Immature natural killer cell (primary cell): ENCODE measurements at regions not wholly inside any gene's neighbourhood (a gene's known extent, or its start where the extent isn't known, plus 50 kb on each side); places are given as distances from the start of the nearest gene placed in this dataset.
"Not testable (repeated sequence)": the region's sequence is repeated elsewhere in the genome, so short reads cannot be mapped to it uniquely, and the experiment has no call there.

Experiments
- DNase-seq, 3 donors: peaks; one replicate each; pipeline ENCODE4 v3.0.0; 2022; ENCODE audit warnings: mixed read lengths in 1 of 3
- H3K27ac Mint-ChIP-seq, 6 donors: one replicate each; pipeline ENCODE4 v1.8.0; 2020; ENCODE audit warnings: mixed read lengths in 6 of 6, mild to moderate bottlenecking in 5 of 6, inconsistent platforms in 4 of 6, moderate library complexity in 3 of 6
- H3K27me3 Mint-ChIP-seq, 3 donors: one replicate each; pipeline ENCODE4 v1.8.0; 2020 to 2021; ENCODE audit warnings: low read depth in 3 of 3, mild to moderate bottlenecking in 3 of 3, mixed read lengths in 3 of 3, moderate library complexity in 3 of 3, inconsistent platforms in 1 of 3
- H3K36me3 Mint-ChIP-seq, 3 donors: one replicate each; pipeline ENCODE4 v1.8.0; 2020; ENCODE audit warnings: mixed read lengths in 3 of 3, inconsistent platforms in 2 of 3, mild to moderate bottlenecking in 2 of 3
- H3K4me1 Mint-ChIP-seq, 2 donors: one replicate each; pipeline ENCODE4 v1.8.0; 2020; ENCODE audit warnings: inconsistent platforms in 2 of 2, mild to moderate bottlenecking in 2 of 2, mixed read lengths in 2 of 2, moderate library complexity in 1 of 2
- H3K4me3 Mint-ChIP-seq, 5 donors: one replicate each; pipeline ENCODE4 v1.8.0; 2020; ENCODE audit warnings: mild to moderate bottlenecking in 5 of 5, mixed read lengths in 5 of 5, inconsistent platforms in 3 of 5, moderate library complexity in 3 of 5
- H3K9me3 Mint-ChIP-seq, 6 donors: one replicate each; pipeline ENCODE4 v1.8.0; 2020; ENCODE audit warnings: mild to moderate bottlenecking in 6 of 6, mixed read lengths in 6 of 6, inconsistent platforms in 4 of 6, moderate library complexity in 3 of 6

DNA sequence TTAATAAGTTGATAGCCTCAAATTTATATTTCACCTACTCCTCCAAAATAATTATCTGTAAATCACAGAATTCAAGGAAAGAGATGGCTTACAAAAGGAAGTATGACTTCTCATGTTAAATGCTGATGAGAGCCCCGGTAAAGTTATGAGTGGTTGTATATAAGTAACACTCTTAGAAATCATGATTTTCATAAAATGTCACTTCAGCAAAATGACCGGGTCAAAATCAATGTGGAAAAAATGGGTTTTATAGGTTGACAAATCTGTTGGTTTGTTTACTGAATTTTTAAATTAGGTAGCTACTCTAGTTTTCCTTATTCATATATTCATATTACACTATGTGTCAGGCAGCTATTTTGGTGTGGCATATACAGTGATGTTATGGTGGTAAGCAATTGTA, 1131.0 kb downstream of the TAF11L14 start:
- Mint-ChIP-seq H3K27me3 (peaks cover 0 to 2% (median 0%) of the 10 kb centered on the region in 3 donors), H3K9me3 (no peaks in the 10 kb centered on the region), H3K36me3 (no peaks in the 10 kb centered on the region), H3K4me1 (no peaks in the 10 kb centered on the region), H3K4me3 (no peak overlapping the region), H3K27ac (no peak overlapping the region)
- no peak for DNase-seq

DNA sequence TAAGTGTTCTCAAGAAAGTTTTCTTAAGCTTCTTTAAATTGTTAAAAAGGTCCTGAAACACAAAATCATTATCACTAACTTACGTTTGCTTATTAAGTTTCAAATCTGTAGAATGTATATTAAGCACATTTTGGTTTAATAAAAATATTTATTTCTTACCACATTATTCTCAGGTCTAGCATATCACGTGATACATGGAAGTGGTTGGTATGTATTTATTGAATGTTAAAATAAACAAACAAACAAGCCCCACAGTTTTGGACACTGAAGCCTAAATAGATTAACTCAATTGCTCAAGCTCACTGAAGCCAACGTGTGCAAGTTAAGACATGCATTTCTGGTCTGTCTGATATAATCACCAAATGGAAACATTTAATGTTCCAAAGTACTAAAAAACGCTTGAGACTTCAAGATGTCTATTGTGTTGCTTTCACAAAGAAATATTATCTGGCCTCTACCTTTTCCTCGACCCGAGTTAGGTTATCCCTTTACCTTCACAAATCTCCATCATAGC, 1136.9 kb downstream of the TAF11L14 start:
- Mint-ChIP-seq H3K4me3 (no peak overlapping the region), H3K4me1 (no peaks in the 10 kb centered on the region), H3K9me3 (no peaks in the 10 kb centered on the region), H3K36me3 (no peaks in the 10 kb centered on the region), H3K27me3 (peaks cover 0 to 2% (median 2%) of the 10 kb centered on the region in 3 donors), H3K27ac (no peak overlapping the region)
- DNase-seq = no peak

- no peak overlapping the region for H3K27ac Mint-ChIP-seq
- H3K27me3 Mint-ChIP-seq = peaks cover 2 to 4% (median 2%) of the 10 kb centered on the region in 3 donors
- H3K4me3 Mint-ChIP-seq = no peak overlapping the region
- H3K9me3 Mint-ChIP-seq = no peaks in the 10 kb centered on the region
- H3K36me3 Mint-ChIP-seq = no peaks in the 10 kb centered on the region
- no peaks in the 10 kb centered on the region for H3K4me1 Mint-ChIP-seq
- no peak for DNase-seq
Observed at GRCh38 chr5:18772475-18772874, 1138.2 kb downstream of the TAF11L14 start.

DNA sequence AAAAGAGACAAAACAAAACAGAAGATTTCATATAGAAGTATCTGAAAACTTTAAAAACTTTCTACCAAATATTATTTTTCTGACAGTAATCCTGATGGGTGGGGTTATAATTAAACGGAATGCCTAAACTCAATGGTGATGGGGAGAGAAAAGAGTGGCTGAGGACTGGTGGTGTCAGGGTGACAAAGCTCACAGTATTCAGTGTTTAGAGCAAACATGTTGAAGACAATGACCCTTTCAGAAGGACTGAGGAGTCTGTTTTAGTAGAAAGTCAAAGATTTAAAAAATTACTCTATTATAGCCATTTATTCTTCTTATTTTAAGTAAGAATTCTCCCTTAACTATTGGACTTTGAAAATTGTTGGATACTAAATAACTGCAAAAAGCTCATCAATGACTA, 1144.0 kb downstream of the TAF11L14 start:
- no peaks in the 10 kb centered on the region for H3K36me3 Mint-ChIP-seq
- peaks cover 0 to 2% (median 0%) of the 10 kb centered on the region in 6 donors for H3K9me3 Mint-ChIP-seq
- no peaks in the 10 kb centered on the region for H3K4me1 Mint-ChIP-seq
- DNase-seq = no peak
- no peak overlapping the region for H3K27ac Mint-ChIP-seq
- H3K4me3 Mint-ChIP-seq = no peak overlapping the region
- peaks cover 0 to 4% (median 0%) of the 10 kb centered on the region in 3 donors for H3K27me3 Mint-ChIP-seq

GRCh38 chr5:18789218-18789998, 1155.1 kb downstream of the TAF11L14 start:
- no peak overlapping the region for H3K27ac Mint-ChIP-seq
- H3K9me3 Mint-ChIP-seq = no peaks in the 10 kb centered on the region
- no peak overlapping the region for H3K4me3 Mint-ChIP-seq
- H3K4me1 Mint-ChIP-seq = peaks cover 2 to 10% of the 10 kb centered on the region in 2 donors
- peaks cover 1 to 2% (median 2%) of the 10 kb centered on the region in 3 donors for H3K27me3 Mint-ChIP-seq
- no peak for DNase-seq
- H3K36me3 Mint-ChIP-seq = no peaks in the 10 kb centered on the region

GRCh38 chr5:18792145-18792544, 1157.9 kb downstream of the TAF11L14 start:
- no peak overlapping the region for H3K27ac Mint-ChIP-seq
- H3K36me3 Mint-ChIP-seq = no peaks in the 10 kb centered on the region
- DNase-seq = no peak
- H3K4me1 Mint-ChIP-seq = peaks cover 2 to 10% of the 10 kb centered on the region in 2 donors
- no peak overlapping the region for H3K4me3 Mint-ChIP-seq
- peaks cover 0 to 3% (median 0%) of the 10 kb centered on the region in 6 donors for H3K9me3 Mint-ChIP-seq
- H3K27me3 Mint-ChIP-seq = peaks cover 0 to 2% (median 1%) of the 10 kb centered on the region in 3 donors

DNA sequence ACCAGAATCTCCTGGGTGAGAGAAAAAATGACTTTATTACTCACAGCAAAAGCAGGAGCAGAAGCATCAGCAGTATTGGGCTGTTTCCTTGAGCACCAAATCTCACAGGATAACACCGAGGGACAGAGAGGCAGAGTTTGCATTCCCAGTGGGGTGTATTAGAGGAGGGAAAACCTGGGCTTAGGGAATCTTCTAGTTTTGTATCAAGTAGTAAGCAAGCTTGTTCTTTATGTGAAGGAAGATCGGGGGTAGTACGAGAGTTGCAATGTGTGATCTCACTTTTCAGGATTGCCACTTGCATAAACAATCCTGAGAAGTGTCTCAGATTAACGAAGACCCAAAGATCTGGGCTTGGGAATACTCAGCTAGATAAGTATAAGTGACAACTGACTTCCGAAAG, 1163.0 kb downstream of the TAF11L14 start:
- H3K4me3 Mint-ChIP-seq = no peak overlapping the region
- H3K9me3 Mint-ChIP-seq = peaks cover 0 to 4% (median 1%) of the 10 kb centered on the region in 6 donors
- no peak for DNase-seq
- no peaks in the 10 kb centered on the region for H3K4me1 Mint-ChIP-seq
- H3K27ac Mint-ChIP-seq = no peak overlapping the region
- peaks cover 1 to 4% (median 2%) of the 10 kb centered on the region in 3 donors for H3K27me3 Mint-ChIP-seq
- no peaks in the 10 kb centered on the region for H3K36me3 Mint-ChIP-seq

- no peak for DNase-seq
- peaks cover 0 to 4% (median 1%) of the 10 kb centered on the region in 6 donors for H3K9me3 Mint-ChIP-seq
- no peaks in the 10 kb centered on the region for H3K36me3 Mint-ChIP-seq
- no peak overlapping the region for H3K27ac Mint-ChIP-seq
- H3K27me3 Mint-ChIP-seq = peaks cover 1 to 2% (median 2%) of the 10 kb centered on the region in 3 donors
- no peak overlapping the region for H3K4me3 Mint-ChIP-seq
- H3K4me1 Mint-ChIP-seq = no peaks in the 10 kb centered on the region
Observed at GRCh38 chr5:18798058-18798457, 1163.8 kb downstream of the TAF11L14 start.

- Mint-ChIP-seq H3K4me1 (no peaks in the 10 kb centered on the region), H3K9me3 (peaks cover 0 to 4% (median 1%) of the 10 kb centered on the region in 6 donors), H3K27ac (no peak overlapping the region), H3K27me3 (peaks cover 0 to 2% (median 2%) of the 10 kb centered on the region in 3 donors), H3K4me3 (no peak overlapping the region), H3K36me3 (no peaks in the 10 kb centered on the region)
- no peak for DNase-seq
Observed at GRCh38 chr5:18799482-18800128, 1165.3 kb downstream of the TAF11L14 start.

DNA sequence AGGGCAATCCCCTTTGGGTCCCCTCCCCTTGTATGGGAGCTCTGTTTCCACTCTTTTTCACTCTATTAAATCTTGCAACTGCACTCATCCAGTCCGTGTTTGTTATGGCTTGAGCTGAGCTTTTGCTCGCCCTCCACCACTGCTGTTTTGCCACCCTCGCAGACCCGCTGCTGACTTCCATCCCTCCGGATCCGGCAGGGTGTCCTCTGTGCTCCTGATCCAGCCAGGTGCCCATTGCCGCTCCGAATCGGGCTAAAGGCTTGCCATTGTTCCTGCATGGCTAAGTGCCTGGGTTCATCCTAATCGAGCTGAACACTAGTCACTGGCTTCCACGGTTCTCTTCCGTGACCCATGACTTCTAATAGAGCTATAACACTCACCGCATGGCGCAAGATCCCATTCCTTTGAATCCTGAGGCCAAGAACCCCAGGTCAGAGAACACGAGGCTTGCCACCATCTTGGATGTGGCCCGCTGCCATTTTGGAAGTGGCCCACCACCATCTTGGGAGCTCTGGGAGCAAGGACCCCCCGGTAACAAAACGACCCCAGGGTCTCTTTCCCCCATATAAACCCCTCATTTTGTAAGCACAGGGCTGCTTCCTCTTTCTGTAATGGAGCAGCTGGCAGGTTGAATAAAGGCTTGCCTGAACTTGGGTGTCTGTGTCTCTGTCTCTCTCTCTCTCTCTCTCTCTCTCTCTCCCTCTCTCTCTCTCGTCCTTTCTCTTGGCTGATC, 1166.2 kb downstream of the TAF11L14 start:
- H3K4me3 Mint-ChIP-seq = no peak overlapping the region
- H3K4me1 Mint-ChIP-seq = no peaks in the 10 kb centered on the region
- DNase-seq = no peak
- H3K9me3 Mint-ChIP-seq = peaks cover 0 to 4% (median 1%) of the 10 kb centered on the region in 6 donors
- H3K27me3 Mint-ChIP-seq = peaks cover 0 to 2% (median 2%) of the 10 kb centered on the region in 3 donors
- no peaks in the 10 kb centered on the region for H3K36me3 Mint-ChIP-seq
- no peak overlapping the region for H3K27ac Mint-ChIP-seq

DNA sequence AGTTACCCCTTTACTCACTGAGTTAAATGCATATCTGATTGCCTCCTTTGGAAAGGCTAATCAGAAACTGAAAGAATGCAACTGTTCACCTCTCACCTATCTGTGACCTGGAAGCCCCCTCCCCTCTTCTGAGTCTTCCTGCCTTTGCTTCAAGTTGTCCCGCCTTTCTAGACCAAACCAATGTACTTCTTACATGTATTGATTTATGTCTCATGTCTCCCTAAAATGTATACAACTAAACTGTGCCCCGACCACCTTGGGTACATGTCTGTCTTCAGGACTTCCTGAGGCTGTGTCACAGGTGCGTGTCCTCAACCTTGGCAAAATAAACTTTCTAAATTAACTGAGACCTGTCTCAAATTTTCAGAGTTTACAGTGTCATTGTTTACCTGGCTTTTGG, 1167.2 kb downstream of the TAF11L14 start:
- H3K4me1 Mint-ChIP-seq, H3K27me3 Mint-ChIP-seq, H3K9me3 Mint-ChIP-seq, DNase-seq, H3K36me3 Mint-ChIP-seq, H3K4me3 Mint-ChIP-seq, H3K27ac Mint-ChIP-seq: not testable (repeated sequence)

DNA sequence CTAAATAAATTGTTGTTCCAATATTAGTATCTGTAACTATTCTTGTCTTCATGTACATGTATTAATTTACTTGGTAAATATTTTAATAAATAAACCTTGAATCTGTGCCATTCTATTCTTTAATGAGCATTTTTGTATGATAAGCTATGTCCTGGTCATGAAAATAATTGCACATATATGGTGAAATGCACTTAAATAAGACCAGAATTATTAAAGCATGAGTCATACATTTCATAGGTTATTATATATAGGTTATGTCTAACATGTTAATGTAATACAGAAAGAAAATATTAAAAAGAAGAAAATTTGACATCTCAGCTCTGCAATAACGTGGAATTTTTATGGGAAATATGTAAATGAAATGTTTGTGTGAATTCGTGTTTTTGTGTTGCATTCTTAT, 1168.1 kb downstream of the TAF11L14 start:
- Mint-ChIP-seq H3K27ac (no peak overlapping the region), H3K9me3 (peaks cover 0 to 3% (median 0%) of the 10 kb centered on the region in 6 donors), H3K4me3 (no peak overlapping the region), H3K36me3 (no peaks in the 10 kb centered on the region), H3K4me1 (no peaks in the 10 kb centered on the region), H3K27me3 (peaks cover 0 to 4% (median 2%) of the 10 kb centered on the region in 3 donors)
- no peak for DNase-seq

- peaks cover 0 to 2% (median 0%) of the 10 kb centered on the region in 3 donors for H3K27me3 Mint-ChIP-seq
- no peak for DNase-seq
- no peak overlapping the region for H3K27ac Mint-ChIP-seq
- no peaks in the 10 kb centered on the region for H3K4me1 Mint-ChIP-seq
- no peak overlapping the region for H3K4me3 Mint-ChIP-seq
- H3K9me3 Mint-ChIP-seq = peaks cover 0 to 2% (median 0%) of the 10 kb centered on the region in 6 donors
- no peaks in the 10 kb centered on the region for H3K36me3 Mint-ChIP-seq
Observed at GRCh38 chr5:18805376-18805775, 1171.1 kb downstream of the TAF11L14 start.
